Right atrium auricular region (tissue), 2 donors: ENCODE measurements at regions not wholly inside any gene's neighbourhood (a gene's known extent, or its start where the extent isn't known, plus 50 kb on each side); places are given as distances from the start of the nearest gene placed in this dataset.

ENCODE experiments used
- DNase-seq: peaks from one replicate; pipeline ENCODE4 v3.0.0-alpha.2; 2019; ENCODE audit warnings: low spot score
- H3K27ac ChIP-seq, 2 donors: fragments of 200-600 bp; sonication (generic); 1 replicate in 1 of 2; 2 replicates in 1 of 2; pipeline ENCODE4 v1.5.1; 2016 to 2019
- H3K27me3 ChIP-seq, 2 donors: fragments of 200-600 bp; sonication (generic); one replicate each; pipeline versions ENCODE4 v1.5.1 to v1.6.0; 2017 to 2019
- H3K36me3 ChIP-seq: fragments of 200-600 bp; sonication (generic); one replicate; pipeline ENCODE4 v1.5.1; 2016
- H3K4me1 ChIP-seq, 2 donors: fragments of 200-600 bp; sonication (generic); one replicate each; pipeline versions ENCODE4 v1.5.1 to v1.6.0; 2017 to 2019
- H3K4me3 ChIP-seq, 2 donors: fragments of 200-600 bp; sonication (generic); 1 replicate in 1 of 2; 2 replicates in 1 of 2; pipeline ENCODE4 v1.5.1; 2017 to 2019; ENCODE audit warnings: mild to moderate bottlenecking in 1 of 2, moderate library complexity in 1 of 2
- H3K9me3 ChIP-seq, 2 donors: fragments of 200-600 bp; sonication (generic); one replicate each; pipeline ENCODE4 v1.5.1; 2019
- CTCF ChIP-seq, 2 donors: fragments of 200-600 bp; sonication (generic); IDR thresholded peaks; one replicate each; pipeline ENCODE4 v1.5.1; 2019; ENCODE audit warnings: antibody characterized with exemption in 2 of 2

GRCh38 chr17:52738791-52739190 is 580.3 kb upstream of the CA10 start:
- H3K27me3 ChIP-seq = no peaks in the 10 kb centered on the region
- TF ChIP-seq CTCF (IDR thresholded peaks at IDR 0.05) = no peak
- no peaks in the 10 kb centered on the region for H3K4me1 ChIP-seq
- no peaks in the 10 kb centered on the region for H3K36me3 ChIP-seq
- DNase-seq = no peak
- H3K9me3 ChIP-seq = no peaks in the 10 kb centered on the region
- peak overlapping the region in 1 of 2 donors; percentile 9 for H3K4me3 ChIP-seq
- H3K27ac ChIP-seq = no peak overlapping the region

GRCh38 chr17:52737071-52737470 is 578.6 kb upstream of the CA10 start:
- DNase-seq = no peak
- no peaks in the 10 kb centered on the region for H3K36me3 ChIP-seq

GRCh38 chr17:52732841-52733240 is 574.3 kb upstream of the CA10 start:
- DNase-seq = no peak
- no peak for TF ChIP-seq CTCF (IDR thresholded peaks at IDR 0.05)
- Histone ChIP-seq H3K9me3 (no peaks in the 10 kb centered on the region), H3K4me1 (no peaks in the 10 kb centered on the region), H3K36me3 (no peaks in the 10 kb centered on the region), H3K27ac (no peak overlapping the region), H3K4me3 (no peak overlapping the region), H3K27me3 (no peaks in the 10 kb centered on the region)

More at GRCh38 chr17:52737071-52737470, 578.6 kb upstream of the CA10 start:
- Histone ChIP-seq H3K27me3 (no peaks in the 10 kb centered on the region), H3K27ac (no peak overlapping the region), H3K9me3 (no peaks in the 10 kb centered on the region), H3K4me1 (no peaks in the 10 kb centered on the region), H3K4me3 (no peak overlapping the region)
- no peak for TF ChIP-seq CTCF (IDR thresholded peaks at IDR 0.05)

- no peaks in the 10 kb centered on the region for H3K27me3 ChIP-seq
- H3K9me3 ChIP-seq = no peaks in the 10 kb centered on the region
- no peak for DNase-seq
- TF ChIP-seq CTCF (IDR thresholded peaks at IDR 0.05) = no peak
- H3K27ac ChIP-seq = no peak overlapping the region
- H3K36me3 ChIP-seq = no peaks in the 10 kb centered on the region
- H3K4me3 ChIP-seq = no peak overlapping the region
- H3K4me1 ChIP-seq = no peaks in the 10 kb centered on the region
These were observed 566.1 kb upstream of the CA10 start for GRCh38 chr17:52724578-52724977.

- Histone ChIP-seq H3K4me1 (no peaks in the 10 kb centered on the region), H3K36me3 (no peaks in the 10 kb centered on the region), H3K27me3 (no peaks in the 10 kb centered on the region), H3K27ac (no peak overlapping the region), H3K9me3 (no peaks in the 10 kb centered on the region), H3K4me3 (no peak overlapping the region)
- no peak for TF ChIP-seq CTCF (IDR thresholded peaks at IDR 0.05)
- DNase-seq = no peak
These were observed 563.4 kb upstream of the CA10 start for GRCh38 chr17:52721910-52722309.

- Histone ChIP-seq H3K36me3 (no peaks in the 10 kb centered on the region), H3K4me3 (no peak overlapping the region), H3K27ac (no peak overlapping the region), H3K4me1 (no peaks in the 10 kb centered on the region), H3K27me3 (no peaks in the 10 kb centered on the region), H3K9me3 (no peaks in the 10 kb centered on the region)
- no peak for DNase-seq
- no peak for TF ChIP-seq CTCF (IDR thresholded peaks at IDR 0.05)
These were observed 551.9 kb upstream of the CA10 start for GRCh38 chr17:52710363-52710901.
